NCI-H69 (cell line): ENCODE measurements at regions not wholly inside any gene's neighbourhood (a gene's known extent, or its start where the extent isn't known, plus 50 kb on each side); places are given as distances from the start of the nearest gene placed in this dataset.

Source experiments
- DNase-seq: peaks from one replicate; lab custom pipeline; 2025; lab: John Stamatoyannopoulos, UW

GRCh38 chr12:28601570-28602058 lies 411.4 kb downstream of the CCDC91 start:
- no peak for DNase-seq

- DNase-seq = no peak
These were observed 412.5 kb downstream of the CCDC91 start for GRCh38 chr12:28602786-28603185.

- no peak for DNase-seq
These were observed 413.0 kb downstream of the CCDC91 start for GRCh38 chr12:28603239-28603638.

DNA sequence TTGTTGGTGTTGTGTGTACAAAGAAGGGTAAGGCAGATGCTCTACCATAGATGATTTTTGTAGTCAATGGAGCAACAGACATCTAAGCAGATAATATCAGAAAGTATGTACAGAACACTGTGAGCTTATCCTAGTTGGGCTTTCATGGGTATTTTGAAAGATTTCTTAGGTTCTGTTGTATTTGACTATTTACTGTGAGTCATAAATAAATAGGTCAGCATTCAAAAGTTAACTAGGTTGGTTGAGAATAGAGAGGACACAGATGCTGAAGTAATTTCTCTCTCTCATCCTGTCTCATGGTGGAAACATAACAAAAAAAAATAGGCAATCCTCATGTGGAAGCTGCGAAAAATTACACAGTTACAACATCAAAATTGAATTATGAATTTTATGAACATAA lies 413.5 kb downstream of the CCDC91 start:
- DNase-seq = no peak

GRCh38 chr12:28604240-28604639 lies 414.0 kb downstream of the CCDC91 start:
- DNase-seq = no peak

- DNase-seq = no peak
These were observed 416.8 kb downstream of the CCDC91 start for GRCh38 chr12:28606967-28607557.

GRCh38 chr12:28610401-28611114 lies 420.3 kb downstream of the CCDC91 start:
- DNase-seq = no peak

DNA sequence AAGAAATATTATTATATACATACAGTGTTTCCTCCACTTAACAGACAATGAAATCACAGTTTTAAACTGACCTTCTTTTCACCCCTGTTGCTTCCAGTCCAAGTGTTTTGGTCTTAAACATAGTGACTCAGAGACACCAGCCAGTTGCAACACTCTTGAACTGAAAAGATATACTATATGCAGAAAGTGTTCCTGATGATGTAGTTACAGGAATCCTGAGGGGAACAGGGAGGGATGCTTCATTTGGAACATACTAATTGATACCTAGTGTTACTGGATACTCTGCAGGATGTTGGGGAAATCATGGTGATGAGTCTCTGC lies 420.8 kb downstream of the CCDC91 start:
- no peak for DNase-seq

- no peak for DNase-seq
These were observed 421.2 kb downstream of the CCDC91 start for GRCh38 chr12:28611449-28611848.

DNA sequence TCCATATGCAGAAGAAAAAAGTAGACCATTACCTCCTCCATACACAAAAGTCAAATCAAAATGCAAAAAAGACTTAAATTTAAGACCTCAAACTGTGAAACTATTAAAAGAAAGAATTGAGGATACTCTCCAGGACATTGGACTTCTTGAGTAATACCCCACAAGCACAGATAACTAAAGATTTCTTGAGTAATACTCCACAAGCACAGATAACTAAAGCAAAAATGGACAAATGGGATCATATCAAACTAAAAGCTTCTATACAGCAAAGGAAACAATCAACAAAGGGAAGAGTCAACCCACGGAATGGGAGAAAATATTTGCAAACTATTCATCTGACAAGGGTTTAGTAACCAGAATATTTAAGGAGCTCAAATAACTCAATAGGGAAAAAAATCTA lies 427.9 kb downstream of the CCDC91 start:
- DNase-seq = no peak

DNA sequence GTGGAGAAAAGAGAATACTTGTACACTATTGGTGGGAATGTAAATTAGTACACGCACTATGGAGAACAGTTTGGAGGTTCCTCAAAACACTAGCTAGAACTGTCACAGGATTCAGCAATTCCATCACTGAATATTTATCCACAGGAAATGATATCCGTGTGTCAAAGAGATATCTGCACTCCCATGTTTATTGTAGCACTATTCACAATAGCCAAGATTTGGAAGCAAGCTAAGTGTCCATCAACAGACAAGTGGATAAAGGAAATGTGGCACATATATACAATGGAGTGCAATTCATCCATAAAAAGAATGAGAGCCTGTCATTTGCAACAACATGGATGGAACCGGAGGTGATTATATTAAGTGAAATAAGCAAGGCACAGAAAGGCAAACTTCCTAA lies 428.5 kb downstream of the CCDC91 start:
- DNase-seq = no peak

GRCh38 chr12:28620281-28620680 lies 430.0 kb downstream of the CCDC91 start:
- no peak for DNase-seq

DNA sequence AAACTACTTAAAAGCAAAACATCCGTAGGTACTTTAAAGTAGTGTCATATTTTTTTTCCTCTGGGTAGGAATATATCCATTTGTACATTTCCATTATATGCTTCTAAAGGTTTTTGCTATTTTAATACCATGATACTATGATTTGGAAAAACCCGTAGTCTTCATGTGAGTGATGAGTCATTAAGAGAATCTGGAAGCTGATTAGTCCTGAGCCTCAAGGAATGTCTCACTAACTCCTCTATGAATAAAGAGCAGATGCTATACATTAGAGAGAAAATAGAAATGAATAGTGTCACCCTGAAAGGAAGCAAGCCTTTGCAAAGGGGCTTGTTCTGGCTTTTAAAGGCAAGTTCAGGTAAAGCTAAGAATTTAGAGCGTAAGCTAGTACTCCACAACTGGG lies 432.1 kb downstream of the CCDC91 start:
- DNase-seq = no peak

DNA sequence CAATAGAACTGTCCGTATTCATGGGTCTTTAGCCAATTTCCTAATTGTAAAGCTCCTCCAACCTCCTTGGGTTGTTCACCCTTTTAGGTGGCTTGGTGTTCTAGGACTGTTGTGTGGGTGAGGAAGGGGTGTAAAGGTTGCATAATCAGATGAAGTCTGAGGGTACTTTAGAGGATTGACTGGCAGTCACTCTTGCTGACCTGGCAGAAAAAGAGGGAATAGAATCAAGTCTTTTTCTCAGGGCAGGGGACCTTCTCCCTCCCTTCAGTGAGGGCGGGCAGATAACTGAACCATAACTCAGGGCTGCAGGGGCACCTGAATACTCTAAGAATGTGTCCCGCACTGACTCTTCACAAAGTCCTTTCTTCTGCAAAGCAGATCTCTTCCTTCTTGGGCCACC lies 436.2 kb downstream of the CCDC91 start:
- DNase-seq = no peak

DNA sequence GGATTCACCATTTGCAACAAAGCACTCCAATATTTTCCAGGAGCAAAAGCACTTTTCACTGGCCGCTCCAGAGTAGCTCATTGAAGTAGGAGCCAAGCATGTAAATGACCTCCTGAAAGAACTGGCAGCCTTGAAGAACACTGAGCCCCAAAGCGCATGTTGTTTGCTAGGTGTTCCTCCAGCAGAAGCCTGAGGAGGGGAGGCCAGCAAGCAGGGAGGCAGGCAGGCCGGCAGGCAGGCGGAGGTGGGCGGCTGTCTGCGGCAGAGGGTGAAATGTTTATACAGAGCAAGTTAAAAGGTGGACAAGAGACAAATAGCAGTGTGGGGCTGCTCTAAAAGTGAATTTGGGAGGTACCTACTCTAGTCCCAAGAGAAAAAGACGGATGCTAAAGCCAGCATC lies 439.4 kb downstream of the CCDC91 start:
- no peak for DNase-seq

DNA sequence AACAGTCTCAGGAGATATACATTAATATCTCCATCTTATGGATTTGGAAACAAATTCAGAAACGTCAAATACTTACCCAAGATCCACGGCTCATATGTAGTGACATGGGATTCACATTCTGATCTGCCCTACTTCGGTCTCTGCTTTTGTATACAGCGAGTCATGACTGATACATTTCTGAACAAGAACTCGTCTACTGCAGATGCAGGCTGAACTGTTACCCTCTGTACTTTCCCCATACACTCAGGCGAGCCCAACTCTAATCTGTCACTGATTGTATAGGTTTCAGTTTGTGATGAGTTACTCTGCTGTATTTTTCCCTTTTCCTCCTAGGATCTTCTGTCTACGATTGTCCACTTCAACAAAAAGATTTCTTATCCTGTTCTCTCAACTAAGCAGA lies 441.6 kb downstream of the CCDC91 start:
- no peak for DNase-seq

DNA sequence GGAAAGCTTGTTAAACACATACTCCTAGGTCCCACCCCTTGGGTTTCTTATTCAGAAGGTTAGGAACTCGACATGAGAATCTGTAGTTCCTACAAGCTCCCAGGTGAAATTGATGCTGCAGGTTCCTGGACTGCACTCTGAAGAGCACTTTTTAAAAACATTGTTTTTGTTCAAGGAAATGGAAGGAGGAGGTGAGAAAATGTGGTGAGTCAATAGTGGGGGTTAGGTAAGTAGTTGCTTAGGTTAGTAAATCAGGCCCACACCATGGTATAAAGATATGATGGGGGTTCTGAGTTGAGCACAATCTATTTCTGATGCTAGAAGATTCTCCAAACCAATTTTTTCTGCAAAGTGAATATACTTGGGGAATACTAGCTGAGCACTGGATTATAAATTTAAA lies 450.3 kb downstream of the CCDC91 start:
- DNase-seq = no peak

- DNase-seq = no peak
These were observed 455.2 kb downstream of the CCDC91 start for GRCh38 chr12:28645436-28645835.

GRCh38 chr12:28645891-28646290 lies 455.6 kb downstream of the CCDC91 start:
- DNase-seq = no peak

GRCh38 chr12:28650906-28651305 lies 460.6 kb downstream of the CCDC91 start:
- DNase-seq = no peak

DNA sequence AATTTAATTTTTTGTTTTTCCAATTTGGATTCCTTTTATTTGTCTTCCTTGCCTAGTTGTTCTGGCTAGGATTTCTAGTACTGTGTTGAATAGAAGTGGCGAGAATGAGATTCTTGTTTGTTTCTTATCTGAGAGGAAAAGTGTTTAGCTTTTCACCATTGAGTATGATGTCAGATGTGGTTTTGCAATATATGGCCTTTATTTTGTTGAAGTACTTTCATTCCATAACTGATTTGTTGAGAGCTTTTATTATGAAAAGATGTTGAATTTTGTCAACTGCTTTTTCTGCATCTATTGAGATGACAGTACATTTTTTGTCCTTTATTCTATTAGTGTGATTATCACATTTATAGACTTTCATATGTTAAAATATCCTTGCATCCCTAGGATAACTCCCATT lies 462.0 kb downstream of the CCDC91 start:
- no peak for DNase-seq

DNA sequence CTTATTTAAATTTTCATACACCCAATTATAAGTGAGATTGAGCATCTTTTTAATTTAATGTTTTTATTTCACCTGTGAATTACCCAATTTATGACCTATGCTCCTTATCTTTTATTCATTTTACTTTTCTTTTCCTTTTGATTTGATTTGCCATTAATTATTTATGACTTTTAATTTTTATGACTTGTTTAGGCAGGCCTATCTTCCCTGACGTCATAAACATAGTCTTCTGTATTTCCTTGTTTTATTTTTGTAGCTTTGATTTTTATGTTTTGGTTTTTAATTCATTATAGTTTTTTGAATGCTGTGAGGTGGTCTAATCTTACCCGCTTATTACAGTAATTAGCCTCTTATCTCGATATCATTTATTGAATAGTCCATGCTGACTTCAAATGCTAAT lies 467.1 kb upstream of the FAR2 start:
- DNase-seq = no peak

- DNase-seq = no peak
These were observed 465.7 kb upstream of the FAR2 start for GRCh38 chr12:28683366-28683765.
